ENCODE measurements at regions not wholly inside any gene's neighbourhood (a gene's known extent, or its start where the extent isn't known, plus 50 kb on each side); places are given as distances from the start of the nearest gene placed in this dataset.
A peak's percentile ranks its signal among the peaks of the same experiment; 100 is the strongest.

GRCh38 chr6:113691260-113691656, 165.9 kb upstream of the MARCKS start:
- H3K27ac ChIP-seq (ENCODE audit: low read length), result no peak overlapping the region
- no peak for ATAC-seq
- H3K9me3 ChIP-seq (ENCODE audit: control insufficient read depth, insufficient read depth, low read depth, low read length), result no peaks in the 10 kb centered on the region
- no peaks in the 10 kb centered on the region for H3K27me3 ChIP-seq (ENCODE audit: control insufficient read depth, insufficient read depth, low read length)
- TF ChIP-seq TCF7L2 (IDR thresholded peaks at IDR 0.05; ENCODE audit: low read depth, low read length) (no peak), REST (IDR thresholded peaks at IDR 0.05; ENCODE audit: insufficient read depth in 1 of 2, low read depth in 2 of 2, low read length in 1 of 2) (no peak), SIN3A (IDR thresholded peaks at IDR 0.05; ENCODE audit: borderline replicate concordance, insufficient read depth, low read depth, low read length) (no peak), CTCF (IDR thresholded peaks at IDR 0.05) (no peak), POLR2AphosphoS5 (IDR thresholded peaks at IDR 0.05; ENCODE audit: low read depth, low read length) (no peak)
- CTCF ChIA-PET, result no interaction called here
- intact Hi-C loops (cut with micrococcal nuclease; ENCODE audit: unreplicated experiment) (no loop called here), in situ Hi-C loops (cut with HindIII; ENCODE audit: low pct_unique_long_range_greater_than_20kb, low sequenced_read_pairs) (no loop called here)
- no peak overlapping the region for H3K4me3 ChIP-seq (ENCODE audit: low read depth in 2 of 2, low read length in 2 of 2)
- DNase-seq (ENCODE audit: low read depth, low spot score), result no peak
- H3K4me1 ChIP-seq (ENCODE audit: control insufficient read depth, insufficient read depth, low read length), result no peaks in the 10 kb centered on the region
- no peaks in the 10 kb centered on the region for H3K36me3 ChIP-seq (ENCODE audit: control insufficient read depth, insufficient read depth, low read length)
- POLR2A ChIA-PET, result no interaction called here
- BruUV-seq (replicated peaks), result no TSS peak

GRCh38 chr6:113693851-113694250, 163.3 kb upstream of the MARCKS start:
- Histone ChIP-seq H3K9me3 (ENCODE audit: control insufficient read depth, insufficient read depth, low read depth, low read length) (no peaks in the 10 kb centered on the region), H3K4me1 (ENCODE audit: control insufficient read depth, insufficient read depth, low read length) (no peaks in the 10 kb centered on the region), H3K36me3 (ENCODE audit: control insufficient read depth, insufficient read depth, low read length) (no peaks in the 10 kb centered on the region), H3K27ac (ENCODE audit: low read length) (no peak overlapping the region), H3K4me3 (ENCODE audit: low read depth in 2 of 2, low read length in 2 of 2) (no peak overlapping the region), H3K27me3 (ENCODE audit: control insufficient read depth, insufficient read depth, low read length) (no peaks in the 10 kb centered on the region; the same call in 1 of the 2 replicates)
- 0 out of 2 replicates have a peak, but pooled peaks have one; percentile 37 for ATAC-seq
- BruUV-seq (replicated peaks), result no TSS peak
- intact Hi-C loops (cut with micrococcal nuclease; ENCODE audit: unreplicated experiment) (no loop called here), in situ Hi-C loops (cut with HindIII; ENCODE audit: low pct_unique_long_range_greater_than_20kb, low sequenced_read_pairs) (no loop called here)
- CTCF ChIA-PET, result no interaction called here
- no peak for DNase-seq (ENCODE audit: low read depth, low spot score)
- TF ChIP-seq REST (IDR thresholded peaks at IDR 0.05; ENCODE audit: insufficient read depth in 1 of 2, low read depth in 2 of 2, low read length in 1 of 2) (no peak), TCF7L2 (IDR thresholded peaks at IDR 0.05; ENCODE audit: low read depth, low read length) (no peak), SIN3A (IDR thresholded peaks at IDR 0.05; ENCODE audit: borderline replicate concordance, insufficient read depth, low read depth, low read length) (no peak), CTCF (IDR thresholded peaks at IDR 0.05) (no peak), POLR2AphosphoS5 (IDR thresholded peaks at IDR 0.05; ENCODE audit: low read depth, low read length) (no peak)
- POLR2A ChIA-PET, result no interaction called here
